Natural killer cell treated with Interleukin-12 subunit alpha and Interleukin-12 subunit beta and Interleukin-15 and Interleukin-18, amount 100 ng/mL, for 72 hours (primary cell): ENCODE measurements at regions not wholly inside any gene's neighbourhood (a gene's known extent, or its start where the extent isn't known, plus 50 kb on each side); places are given as distances from the start of the nearest gene placed in this dataset.
"Not testable (repeated sequence)": the region's sequence is repeated elsewhere in the genome, so short reads cannot be mapped to it uniquely, and the experiment has no call there.

Experiments
- ATAC-seq, 2 donors: fragments of 150-1000 bp; cut with Tn5 transposase in 1 of 2; sonication (Bioruptor Pico), chemical (Tn5 transposase) in 1 of 2; 2 replicates each; pipeline ENCODE4 v1.10.0; 2021
- DNase-seq: peaks from one replicate; pipeline ENCODE4 v3.0.0; 2022; ENCODE audit warnings: low spot score
- H3K27ac Mint-ChIP-seq, 2 donors: 1 replicate in 1 of 2; 2 replicates in 1 of 2; pipeline ENCODE4 v1.8.0; 2022; ENCODE audit warnings: mixed read lengths in 2 of 2, mild to moderate bottlenecking in 1 of 2, moderate library complexity in 1 of 2
- H3K27me3 Mint-ChIP-seq, 2 donors: 1 replicate in 1 of 2; 2 replicates in 1 of 2; pipeline ENCODE4 v1.8.0; 2022; ENCODE audit warnings: mixed read lengths in 2 of 2
- H3K36me3 Mint-ChIP-seq: one replicate; pipeline ENCODE4 v1.8.0; 2022; ENCODE audit warnings: mixed read lengths
- H3K4me1 Mint-ChIP-seq, 2 donors: 1 replicate in 1 of 2; 2 replicates in 1 of 2; pipeline ENCODE4 v1.8.0; 2022; ENCODE audit warnings: low read depth in 2 of 2, mixed read lengths in 2 of 2, mild to moderate bottlenecking in 1 of 2
- H3K4me3 Mint-ChIP-seq: one replicate; pipeline ENCODE4 v1.8.0; 2022; ENCODE audit warnings: mixed read lengths
- H3K9me3 Mint-ChIP-seq: 2 replicates; pipeline ENCODE4 v1.8.0; 2022; ENCODE audit warnings: mixed read lengths

DNA sequence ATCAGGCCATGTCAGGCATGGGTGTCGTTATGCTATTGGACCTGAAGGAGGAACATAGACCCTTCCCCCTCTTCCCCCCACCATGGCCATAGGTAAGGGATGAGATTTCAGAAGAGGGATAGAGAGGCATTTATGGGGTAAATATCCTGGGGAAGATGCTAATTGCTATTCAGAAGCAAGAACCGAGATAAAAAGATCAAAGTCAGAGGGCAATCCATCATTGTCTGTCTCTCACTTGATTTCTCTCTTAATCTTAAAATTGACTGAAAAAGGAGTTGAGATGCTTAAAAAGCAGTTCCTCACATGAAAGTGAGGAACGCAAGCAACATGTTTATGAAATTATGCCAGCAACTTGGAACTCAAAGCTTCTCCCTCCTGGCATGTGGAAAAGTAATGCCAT is 212.0 kb downstream of the RPAP3 start:
- peaks cover 5% of the 10 kb centered on the region for H3K36me3 Mint-ChIP-seq

DNA sequence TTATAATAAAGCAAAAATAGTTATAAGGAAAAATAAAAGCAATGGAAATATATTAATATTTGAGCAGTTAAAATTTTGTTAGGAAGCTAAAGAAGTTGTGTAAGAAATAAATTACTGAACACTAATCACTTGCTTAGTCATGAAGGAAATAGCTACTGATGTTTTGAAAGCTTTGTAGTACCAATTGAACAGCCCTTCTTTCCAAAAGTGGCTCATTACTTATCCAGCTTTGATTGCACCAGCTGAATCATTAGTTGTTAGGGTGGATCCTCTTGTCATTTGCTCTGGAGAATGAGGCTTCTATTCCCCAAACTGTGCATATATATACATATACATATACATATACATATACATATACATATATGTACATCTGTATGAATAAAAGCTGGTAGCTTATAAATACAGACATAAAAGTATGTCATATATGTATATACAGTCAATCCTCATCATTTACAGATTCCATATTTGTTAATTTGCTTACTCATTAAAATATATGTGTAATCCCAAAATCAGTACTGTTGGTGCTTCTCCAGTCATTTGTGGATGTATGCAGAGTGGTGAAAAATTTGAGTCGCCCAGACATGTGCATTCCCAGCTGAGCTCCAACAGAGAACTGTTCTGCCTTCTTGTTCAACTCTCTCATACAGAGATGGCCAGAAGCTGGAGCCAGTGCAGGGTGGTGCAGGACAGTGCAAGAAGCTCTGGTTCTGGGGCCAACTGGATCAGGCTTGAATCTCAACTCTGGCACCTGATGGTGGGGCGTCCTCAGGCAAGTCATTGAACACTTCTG is 214.1 kb downstream of the RPAP3 start:
- H3K36me3 Mint-ChIP-seq: no peaks in the 10 kb centered on the region
- DNase-seq (no peak), ATAC-seq (no peak)
- H3K4me1 Mint-ChIP-seq: peaks cover 0 to 5% of the 10 kb centered on the region in 2 donors
- H3K27me3 Mint-ChIP-seq: peaks cover 23 to 26% of the 10 kb centered on the region in 2 donors
- no peak overlapping the region for H3K27ac Mint-ChIP-seq
- no peak overlapping the region for H3K4me3 Mint-ChIP-seq
- H3K9me3 Mint-ChIP-seq: no peaks in the 10 kb centered on the region

More for the DNA sequence above, 212.0 kb downstream of the RPAP3 start:
- no peak for ATAC-seq
- no peak for DNase-seq
- no peak overlapping the region for H3K27ac Mint-ChIP-seq
- peaks cover 28% of the 10 kb centered on the region in 2 donors for H3K27me3 Mint-ChIP-seq
- peaks cover 0 to 5% of the 10 kb centered on the region in 2 donors for H3K4me1 Mint-ChIP-seq
- H3K9me3 Mint-ChIP-seq: peaks cover 2% of the 10 kb centered on the region
- no peak overlapping the region for H3K4me3 Mint-ChIP-seq

DNA sequence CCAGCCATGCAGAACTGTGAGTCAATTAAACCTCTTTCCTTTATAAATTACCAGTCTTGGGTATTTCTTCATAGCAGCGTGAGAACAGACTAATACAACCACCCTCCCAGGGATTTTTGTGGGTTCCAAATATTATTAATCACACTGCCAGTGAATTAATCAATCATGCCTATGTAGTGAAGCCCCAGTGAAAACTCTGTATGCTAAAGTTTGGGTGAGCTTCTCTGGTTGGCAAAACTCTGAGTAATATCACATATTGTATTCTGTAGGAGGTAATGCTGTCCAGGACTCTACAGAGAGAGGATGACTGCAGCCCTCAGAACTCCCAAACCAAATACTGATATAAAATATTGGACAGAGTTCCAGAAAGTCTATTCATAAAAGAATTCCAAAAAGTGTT is 216.9 kb downstream of the RPAP3 start:
- H3K9me3 Mint-ChIP-seq: peaks cover 3% of the 10 kb centered on the region
- H3K4me1 Mint-ChIP-seq: peaks cover 0 to 5% of the 10 kb centered on the region in 2 donors
- H3K4me3 Mint-ChIP-seq: no peak overlapping the region
- DNase-seq (no peak), ATAC-seq (no peak)
- no peaks in the 10 kb centered on the region for H3K36me3 Mint-ChIP-seq
- peaks cover 33 to 38% of the 10 kb centered on the region in 2 donors for H3K27me3 Mint-ChIP-seq
- no peak overlapping the region for H3K27ac Mint-ChIP-seq

DNA sequence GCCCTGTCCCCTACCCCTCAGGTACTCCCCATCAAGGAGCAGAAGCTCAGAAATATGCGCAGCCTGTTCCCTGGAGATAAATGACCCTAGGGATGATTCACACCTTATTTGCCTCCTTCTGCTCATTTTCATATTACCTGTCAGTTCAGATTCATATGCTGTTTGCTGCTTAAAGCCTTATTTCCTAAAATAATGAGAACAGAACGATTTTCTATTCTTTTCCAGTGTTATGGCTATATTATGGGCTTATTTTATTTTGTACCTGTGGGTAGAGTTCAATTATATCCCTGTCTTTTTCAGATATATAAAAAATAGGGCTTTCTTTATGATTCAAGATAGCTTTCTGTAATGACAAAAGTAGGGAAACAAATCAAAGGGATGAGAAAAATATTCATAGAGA is 224.8 kb downstream of the RPAP3 start:
- no peak for ATAC-seq
- DNase-seq: no peak
- peaks cover 15% of the 10 kb centered on the region for H3K9me3 Mint-ChIP-seq
- no peak overlapping the region for H3K27ac Mint-ChIP-seq
- no peak overlapping the region for H3K4me3 Mint-ChIP-seq
- H3K4me1 Mint-ChIP-seq: no peaks in the 10 kb centered on the region
- peaks cover 16% of the 10 kb centered on the region for H3K36me3 Mint-ChIP-seq
- H3K27me3 Mint-ChIP-seq: peaks cover 42 to 45% of the 10 kb centered on the region in 2 donors

DNA sequence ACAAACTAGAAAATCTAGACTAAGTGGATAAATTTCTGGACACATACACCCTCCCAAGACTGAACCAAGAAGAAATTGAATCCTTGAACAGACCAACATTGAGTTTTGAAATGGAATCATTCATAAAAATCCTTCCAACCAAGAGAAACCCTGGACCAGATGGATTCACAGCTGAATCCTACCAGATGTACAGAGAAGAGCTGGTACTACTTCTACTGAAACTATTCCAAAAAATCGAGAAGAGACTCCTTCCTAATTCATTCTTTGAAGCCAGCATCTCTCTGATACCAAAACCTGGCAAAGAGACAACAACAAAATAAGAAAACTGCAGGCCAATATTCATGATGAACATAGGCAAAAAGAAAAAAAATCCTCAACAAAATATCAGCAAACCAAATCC is 227.4 kb downstream of the RPAP3 start:
- DNase-seq (no peak), ATAC-seq (no peak)
- H3K9me3 Mint-ChIP-seq: peaks cover 16% of the 10 kb centered on the region
- peaks cover 22% of the 10 kb centered on the region for H3K36me3 Mint-ChIP-seq
- no peak overlapping the region for H3K27ac Mint-ChIP-seq
- peaks cover 34 to 35% of the 10 kb centered on the region in 2 donors for H3K27me3 Mint-ChIP-seq
- no peak overlapping the region for H3K4me3 Mint-ChIP-seq
- no peaks in the 10 kb centered on the region for H3K4me1 Mint-ChIP-seq

DNA sequence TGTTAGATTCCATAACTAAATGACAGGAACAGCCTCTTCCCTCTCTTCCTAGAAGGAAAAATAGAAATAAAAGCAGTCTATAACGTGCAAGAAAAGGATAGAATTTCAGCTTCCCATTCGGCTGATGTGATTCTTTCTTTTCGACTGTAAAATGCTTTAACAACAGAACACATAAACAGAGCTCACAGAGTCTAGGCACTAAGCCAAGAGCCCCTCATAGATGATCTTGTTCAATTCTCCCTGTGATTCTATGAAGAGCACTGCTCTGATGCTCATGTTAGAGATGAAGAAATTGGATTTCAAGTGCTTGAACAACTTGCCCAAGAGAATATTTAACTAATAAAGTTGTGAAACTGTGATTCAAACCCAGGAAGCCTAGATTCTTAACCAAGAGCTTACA is 232.7 kb downstream of the RPAP3 start:
- Mint-ChIP-seq H3K4me1 (no peaks in the 10 kb centered on the region), H3K27me3 (peaks cover 16 to 21% of the 10 kb centered on the region in 2 donors), H3K9me3 (peaks cover 13% of the 10 kb centered on the region), H3K4me3 (no peak overlapping the region), H3K27ac (no peak overlapping the region), H3K36me3 (peaks cover 19% of the 10 kb centered on the region)
- ATAC-seq (no peak), DNase-seq (no peak)

DNA sequence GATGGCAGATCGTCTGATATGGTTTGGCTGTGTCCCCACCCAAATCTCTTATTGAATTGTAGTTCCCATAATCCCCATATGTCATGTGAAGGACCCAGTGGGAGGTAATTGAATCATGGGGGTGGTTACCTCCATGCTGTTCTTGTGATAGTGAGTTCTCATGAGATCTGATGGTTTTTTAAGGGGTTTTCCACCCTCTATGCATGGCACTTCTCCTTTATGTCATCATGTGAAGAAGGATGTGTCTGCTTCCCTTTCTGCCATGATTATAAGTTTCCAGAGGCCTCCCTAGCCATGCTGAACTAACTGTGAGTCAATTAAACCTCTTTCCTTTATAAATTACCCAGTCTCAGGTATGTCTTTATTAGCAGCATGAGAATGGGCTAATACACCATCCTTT is 235.5 kb downstream of the RPAP3 start:
- H3K27me3 Mint-ChIP-seq: peaks cover 7 to 16% of the 10 kb centered on the region in 2 donors
- H3K4me3 Mint-ChIP-seq, ATAC-seq, H3K36me3 Mint-ChIP-seq, DNase-seq, H3K4me1 Mint-ChIP-seq, H3K27ac Mint-ChIP-seq, H3K9me3 Mint-ChIP-seq: not testable (repeated sequence)

DNA sequence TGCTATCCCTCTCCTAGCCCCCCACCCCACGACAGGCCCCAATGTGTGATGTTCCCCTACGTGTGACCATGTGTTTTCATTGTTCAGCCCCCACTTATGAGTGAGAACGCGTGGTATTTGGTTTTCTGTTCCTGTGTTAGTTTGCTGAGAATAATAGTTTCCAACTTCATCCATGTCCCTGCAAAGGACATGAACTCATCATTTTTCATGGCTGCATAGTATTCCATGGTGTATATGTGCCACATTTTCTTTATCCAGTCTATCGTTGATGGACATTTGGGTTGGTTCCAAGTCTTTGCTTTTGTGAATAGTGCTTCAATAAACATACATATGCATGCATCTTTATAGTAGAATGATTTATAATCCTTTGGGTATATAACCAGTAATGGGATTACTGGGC is 241.9 kb downstream of the RPAP3 start:
- H3K36me3 Mint-ChIP-seq, H3K9me3 Mint-ChIP-seq, DNase-seq, H3K27ac Mint-ChIP-seq, H3K4me3 Mint-ChIP-seq, ATAC-seq, H3K4me1 Mint-ChIP-seq: not testable (repeated sequence)
- peaks cover 21 to 28% of the 10 kb centered on the region in 2 donors for H3K27me3 Mint-ChIP-seq

DNA sequence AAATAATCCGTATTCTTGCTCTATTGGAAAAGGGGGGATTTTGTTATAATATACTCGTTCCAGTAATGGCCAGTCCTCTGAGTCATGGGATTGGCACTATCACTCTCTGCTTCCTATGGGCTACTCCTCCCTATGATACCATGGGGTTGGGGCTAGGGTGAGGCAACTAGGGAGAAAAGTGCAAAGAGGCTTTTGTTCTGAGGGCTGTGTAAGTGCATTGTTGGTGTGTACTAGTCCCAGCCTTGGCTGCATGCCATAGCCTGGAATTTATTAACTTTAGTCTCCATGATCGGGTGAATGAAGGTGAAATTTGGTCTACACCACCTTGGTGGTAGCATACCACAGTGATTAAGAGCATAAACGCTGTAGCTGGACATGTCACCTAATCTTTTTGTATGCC is 247.6 kb downstream of the RPAP3 start:
- H3K9me3 Mint-ChIP-seq: no peaks in the 10 kb centered on the region
- H3K4me1 Mint-ChIP-seq: no peaks in the 10 kb centered on the region
- no peak for ATAC-seq
- DNase-seq: no peak
- H3K27me3 Mint-ChIP-seq: peaks cover 22 to 27% of the 10 kb centered on the region in 2 donors
- H3K27ac Mint-ChIP-seq: no peak overlapping the region
- no peak overlapping the region for H3K4me3 Mint-ChIP-seq
- peaks cover 9% of the 10 kb centered on the region for H3K36me3 Mint-ChIP-seq

DNA sequence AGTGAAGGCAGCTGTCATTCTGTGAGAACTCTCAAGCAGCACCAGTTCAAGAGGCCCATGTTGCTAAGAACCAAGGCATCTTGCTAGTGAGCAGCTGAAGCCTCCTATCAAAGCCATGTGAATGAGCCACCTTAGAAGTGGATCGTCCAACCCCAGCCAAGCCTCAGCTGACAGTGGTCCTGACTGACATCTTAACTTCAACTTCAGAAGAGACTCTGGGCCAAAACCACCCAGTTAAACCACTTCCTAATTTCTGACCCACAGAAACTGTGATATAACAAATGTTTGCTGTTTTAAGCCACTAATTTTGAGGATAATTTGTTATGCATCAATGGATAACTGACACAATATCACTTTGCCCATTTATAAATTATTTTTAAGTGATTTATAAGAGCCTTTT is 256.0 kb downstream of the RPAP3 start:
- peaks cover under 1% of the 10 kb centered on the region for H3K9me3 Mint-ChIP-seq
- no peak for DNase-seq
- no peak for ATAC-seq
- H3K4me1 Mint-ChIP-seq: no peaks in the 10 kb centered on the region
- peaks cover 4 to 10% of the 10 kb centered on the region in 2 donors for H3K27me3 Mint-ChIP-seq
- no peak overlapping the region for H3K4me3 Mint-ChIP-seq
- H3K27ac Mint-ChIP-seq: no peak overlapping the region
- peaks cover 3% of the 10 kb centered on the region for H3K36me3 Mint-ChIP-seq

DNA sequence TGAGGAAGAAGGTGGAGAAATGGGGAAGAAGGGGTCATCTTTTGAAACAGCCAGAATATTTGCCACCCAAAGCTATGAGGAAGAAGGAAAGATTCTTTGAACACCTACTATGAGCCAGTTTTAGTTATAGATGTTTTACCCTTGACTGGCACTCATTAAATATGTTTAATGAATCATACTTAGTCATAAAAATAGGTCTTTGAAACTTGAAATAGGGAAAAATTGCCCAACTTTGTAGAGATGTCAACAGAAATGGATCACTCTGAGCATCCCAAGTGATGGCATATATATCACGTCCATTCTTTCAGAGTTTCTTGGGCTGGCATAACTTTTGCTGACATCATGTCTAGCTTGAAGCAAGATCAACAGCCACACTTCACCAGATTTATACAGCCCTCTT is 263.5 kb downstream of the RPAP3 start:
- no peak for ATAC-seq
- H3K9me3 Mint-ChIP-seq: peaks cover 20% of the 10 kb centered on the region
- peaks cover 31% of the 10 kb centered on the region for H3K36me3 Mint-ChIP-seq
- no peaks in the 10 kb centered on the region for H3K4me1 Mint-ChIP-seq
- no peak overlapping the region for H3K27ac Mint-ChIP-seq
- no peak for DNase-seq
- H3K4me3 Mint-ChIP-seq: no peak overlapping the region
- peaks cover 3 to 11% of the 10 kb centered on the region in 2 donors for H3K27me3 Mint-ChIP-seq

DNA sequence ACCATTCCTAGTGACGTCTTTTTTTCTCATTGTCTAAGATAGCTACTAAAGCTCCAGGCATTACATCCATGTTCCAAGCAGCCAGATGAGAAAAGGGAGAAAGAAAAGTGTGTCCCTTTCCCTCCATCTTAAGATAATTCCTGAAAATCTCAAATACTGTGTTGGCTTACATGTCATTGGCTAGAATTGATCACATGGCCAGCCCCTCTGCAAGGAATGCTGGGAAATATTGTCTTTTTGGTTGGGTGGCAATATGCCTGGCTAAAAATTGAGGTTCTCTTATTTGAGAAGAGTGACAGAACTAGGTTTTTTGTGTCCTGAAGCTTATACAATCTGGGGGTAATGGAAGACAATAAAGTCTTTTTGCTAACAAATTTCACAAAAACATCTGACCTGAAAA is 264.3 kb downstream of the RPAP3 start:
- H3K27me3 Mint-ChIP-seq: peaks cover 5 to 12% of the 10 kb centered on the region in 2 donors

DNA sequence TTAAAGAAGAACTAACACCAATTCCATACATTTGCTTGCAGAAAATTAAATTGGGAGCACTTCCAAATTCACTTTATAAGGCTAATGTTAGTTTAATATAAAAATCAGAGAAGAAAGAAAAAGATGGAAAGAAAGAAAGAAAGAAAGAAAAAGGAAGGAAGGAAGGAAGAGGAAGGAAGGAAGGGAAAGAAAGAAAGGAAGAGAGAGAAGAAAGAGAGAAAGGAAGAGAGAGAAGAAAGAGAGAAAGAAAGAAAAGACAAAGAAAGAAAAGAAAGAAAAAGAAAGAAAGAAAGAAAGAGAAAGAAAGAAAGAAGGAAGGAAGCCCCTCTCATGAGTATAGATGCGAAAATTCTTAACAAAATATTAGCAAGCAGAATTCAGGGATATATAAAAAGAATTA is 267.7 kb downstream of the RPAP3 start:
- Mint-ChIP-seq H3K9me3 (peaks cover 14% of the 10 kb centered on the region), H3K4me3 (no peak overlapping the region), H3K27me3 (peaks cover 13 to 30% of the 10 kb centered on the region in 2 donors), H3K27ac (no peak overlapping the region), H3K36me3 (peaks cover 17% of the 10 kb centered on the region), H3K4me1 (no peaks in the 10 kb centered on the region)
- ATAC-seq (no peak), DNase-seq (no peak)

More for the DNA sequence above, 264.3 kb downstream of the RPAP3 start:
- H3K9me3 Mint-ChIP-seq: peaks cover 20% of the 10 kb centered on the region
- H3K4me3 Mint-ChIP-seq: no peak overlapping the region
- ATAC-seq: no peak
- no peak overlapping the region for H3K27ac Mint-ChIP-seq
- DNase-seq: no peak
- H3K4me1 Mint-ChIP-seq: no peaks in the 10 kb centered on the region
- peaks cover 31% of the 10 kb centered on the region for H3K36me3 Mint-ChIP-seq

DNA sequence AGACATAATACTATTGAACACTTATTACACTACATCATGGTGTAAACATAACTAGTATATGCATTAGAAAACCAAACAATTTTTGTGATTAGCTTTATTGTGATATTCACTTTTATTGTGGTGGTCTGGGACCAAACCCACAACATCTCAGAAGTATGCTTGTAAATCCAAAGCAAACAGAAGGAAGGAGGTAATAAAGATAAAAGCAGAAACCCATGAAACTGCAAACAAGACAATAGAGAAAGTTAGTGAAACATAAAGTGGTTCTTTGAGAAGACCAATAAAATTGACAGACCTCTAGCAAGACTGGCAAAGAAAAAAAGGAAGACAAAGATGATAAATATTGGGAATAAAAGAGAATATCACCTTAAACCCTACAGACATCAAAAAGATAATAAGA is 268.3 kb downstream of the RPAP3 start:
- Mint-ChIP-seq H3K36me3 (peaks cover 11% of the 10 kb centered on the region), H3K9me3 (peaks cover 8% of the 10 kb centered on the region), H3K27me3 (peaks cover 16 to 32% of the 10 kb centered on the region in 2 donors), H3K4me3 (no peak overlapping the region), H3K27ac (no peak overlapping the region), H3K4me1 (no peaks in the 10 kb centered on the region)
- ATAC-seq (no peak), DNase-seq (no peak)

DNA sequence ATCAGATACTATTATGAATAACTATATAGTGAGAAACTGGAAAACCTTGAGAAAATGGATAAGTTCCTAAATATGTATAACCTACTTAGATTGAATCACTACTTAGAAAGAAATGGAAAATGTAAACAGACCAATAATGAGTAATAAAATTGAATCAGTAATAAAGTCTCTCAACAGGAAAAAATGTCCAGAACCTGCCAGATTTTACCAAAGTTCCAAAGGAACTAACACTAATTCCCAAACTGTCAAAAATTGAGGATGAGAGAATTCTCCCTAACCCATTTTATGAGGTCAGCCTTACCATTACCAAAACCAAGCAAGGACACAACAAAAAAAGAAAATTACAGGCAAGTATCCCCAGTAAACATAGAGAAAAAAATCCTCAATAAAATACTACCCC is 272.0 kb downstream of the RPAP3 start:
- Mint-ChIP-seq H3K4me3 (no peak overlapping the region), H3K4me1 (no peaks in the 10 kb centered on the region), H3K27me3 (peaks cover 16 to 32% of the 10 kb centered on the region in 2 donors), H3K27ac (no peak overlapping the region), H3K36me3 (peaks cover 4% of the 10 kb centered on the region), H3K9me3 (peaks cover 4% of the 10 kb centered on the region)
- DNase-seq (no peak), ATAC-seq (no peak)
